Common myeloid progenitor, CD34-positive (primary cell): ENCODE measurements at regions not wholly inside any gene's neighbourhood (a gene's known extent, or its start where the extent isn't known, plus 50 kb on each side); places are given as distances from the start of the nearest gene placed in this dataset.

Experiments
- CTCF ChIA-PET: fragments of 350-600 bp; sonication (Branson Sonifier 250); formaldehyde crosslinking; loops from one replicate; lab custom pipeline; 2021; ENCODE audit warnings: antibody characterized with exemption; lab: Charles Lee
- POLR2A ChIA-PET: fragments of 350-600 bp; sonication (Branson Sonifier 250); formaldehyde crosslinking; loops from one replicate; lab custom pipeline; 2021; ENCODE audit warnings: antibody characterized with exemption; lab: Charles Lee
- DNase-seq, 3 donors: peaks; one replicate each; pipeline versions ENCODE4 v3.0.0 to v3.0.0-alpha.2; 2013
- H3K27ac ChIP-seq, 2 experiments: 1 replicate in 1 of 2; 2 replicates in 1 of 2; pipeline ENCODE4 v1.7.0; 2013; ENCODE audit warnings: inconsistent platforms in 2 of 2, low read length in 2 of 2, mild to moderate bottlenecking in 2 of 2, low read depth in 1 of 2, moderate library complexity in 1 of 2; ENCODE audit not compliant: severe bottlenecking in 2 of 2, insufficient read depth in 1 of 2, poor library complexity in 1 of 2
- H3K27me3 ChIP-seq, 5 experiments: replicated peaks in 2 of 5; 1 replicate in 3 of 5; 2 replicates in 2 of 5; pipeline versions ENCODE4 v1.6.1 to v1.7.0; 2013; ENCODE audit warnings: low read length in 4 of 5, mild to moderate bottlenecking in 2 of 5, moderate library complexity in 2 of 5, inconsistent platforms in 1 of 5; ENCODE audit not compliant: insufficient read depth in 5 of 5, control insufficient read depth in 4 of 5
- H3K36me3 ChIP-seq, 4 experiments: 1 replicate in 2 of 4; 2 replicates in 2 of 4; pipeline versions ENCODE4 v1.6.1 to v1.7.0; 2013; ENCODE audit warnings: low read length in 3 of 4, control low read depth in 1 of 4, mild to moderate bottlenecking in 1 of 4; ENCODE audit not compliant: control insufficient read depth in 4 of 4, insufficient read depth in 4 of 4
- H3K4me1 ChIP-seq, 4 experiments: 1 replicate in 3 of 4; 2 replicates in 1 of 4; pipeline versions ENCODE4 v1.6.1 to v1.7.1; 2013; ENCODE audit warnings: low read length in 3 of 4, mild to moderate bottlenecking in 3 of 4, control low read depth in 1 of 4, inconsistent platforms in 1 of 4, moderate library complexity in 1 of 4; ENCODE audit not compliant: control insufficient read depth in 4 of 4, insufficient read depth in 4 of 4; ENCODE audit errors: control extremely low read depth in 1 of 4
- H3K4me3 ChIP-seq, 7 experiments: 1 replicate in 4 of 7; 2 replicates in 3 of 7; pipeline versions ENCODE4 v1.5.1 to v1.7.0; 2013; ENCODE audit warnings: mild to moderate bottlenecking in 7 of 7, low read length in 6 of 7, moderate library complexity in 6 of 7, inconsistent platforms in 2 of 7, low read depth in 2 of 7, control low read depth in 1 of 7; ENCODE audit not compliant: insufficient read depth in 4 of 7, control insufficient read depth in 1 of 7; ENCODE audit errors: extremely low read depth in 1 of 7
- H3K9me3 ChIP-seq, 5 experiments: 1 replicate in 4 of 5; 2 replicates in 1 of 5; pipeline versions ENCODE4 v1.6.1 to v1.7.1; 2013; ENCODE audit warnings: low read length in 4 of 5, mild to moderate bottlenecking in 2 of 5, inconsistent platforms in 1 of 5, low read depth in 1 of 5, moderate library complexity in 1 of 5; ENCODE audit not compliant: control insufficient read depth in 4 of 5, insufficient read depth in 2 of 5; ENCODE audit errors: control extremely low read depth in 1 of 5
- WGBS: methylation state at CpG from one replicate; pipeline ENCODE4 v1.1.5; 2013; ENCODE audit not compliant: insufficient coverage; 5-methylcytosine and 5-hydroxymethylcytosine counted together

DNA sequence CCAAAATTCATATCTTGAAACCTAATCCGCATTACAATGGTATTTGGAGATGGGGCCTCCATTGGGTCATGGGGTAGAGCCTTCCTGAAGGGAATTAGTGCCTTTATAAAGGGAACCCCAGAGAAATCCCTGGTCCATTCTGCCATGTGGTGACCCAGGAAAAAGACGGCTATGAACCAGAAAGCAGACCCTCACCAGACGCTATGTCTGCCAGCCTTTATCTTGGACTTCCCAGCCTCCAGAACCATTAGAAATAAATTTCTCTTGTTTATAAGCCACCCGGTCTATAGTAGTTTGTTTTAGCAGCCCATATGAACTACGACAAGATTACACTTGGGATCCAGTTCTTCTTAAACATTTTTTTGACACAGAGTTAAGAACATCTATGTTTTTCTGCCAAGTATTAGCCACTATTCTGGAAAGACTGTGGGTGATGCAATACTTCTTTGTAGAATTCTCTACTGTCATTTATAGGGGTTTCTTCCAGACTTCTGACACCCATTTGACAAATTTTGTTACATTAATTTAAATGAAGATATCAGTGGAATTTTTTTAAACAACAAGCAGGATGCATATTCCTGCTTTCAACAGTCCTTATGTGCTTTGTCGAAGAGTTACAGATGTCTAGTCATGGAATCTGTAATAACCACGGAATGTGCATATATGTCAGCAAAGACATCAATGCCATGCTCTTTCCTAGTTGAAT lies 572.4 kb downstream of the NR2F1-AS1 start:
- Histone ChIP-seq H3K27ac (no peak overlapping the region), H3K4me1 (no peaks in the 10 kb centered on the region), H3K27me3 (no peaks in the 10 kb centered on the region), H3K36me3 (no peaks in the 10 kb centered on the region), H3K9me3 (no peaks in the 10 kb centered on the region), H3K4me3 (no peak overlapping the region)
- CTCF ChIA-PET = no interaction called here
- DNase-seq = no peak
- WGBS = 92% methylated on average over 2 of the region's 7 CpGs
- POLR2A ChIA-PET = no interaction called here

DNA sequence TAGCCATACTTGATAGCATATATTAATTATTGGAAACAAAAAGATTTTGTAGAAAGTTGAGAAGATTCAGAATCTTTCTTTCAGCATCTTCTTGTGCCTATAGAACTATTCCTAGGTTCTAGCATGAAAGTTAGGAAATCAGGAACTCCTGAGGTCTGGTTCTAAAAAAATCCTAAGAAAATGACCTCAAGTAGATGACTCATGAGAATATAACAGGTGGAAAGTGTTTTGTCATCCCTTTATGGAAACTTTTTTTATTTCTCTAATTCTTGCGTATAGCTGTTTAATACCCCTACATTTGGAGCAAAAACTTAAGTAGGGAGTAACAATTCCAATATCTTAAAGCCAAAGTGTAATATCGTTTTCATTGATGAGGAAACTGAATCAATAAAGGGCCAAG lies 574.1 kb downstream of the NR2F1-AS1 start:
- Histone ChIP-seq H3K4me3 (no peak overlapping the region), H3K9me3 (no peaks in the 10 kb centered on the region), H3K4me1 (no peaks in the 10 kb centered on the region), H3K27me3 (no peaks in the 10 kb centered on the region), H3K27ac (no peak overlapping the region), H3K36me3 (no peaks in the 10 kb centered on the region)
- DNase-seq = no peak
- WGBS = no CpG with 5 or more reads among the region's 2 CpGs
- ChIA-PET POLR2A (no interaction called here), CTCF (no interaction called here)

DNA sequence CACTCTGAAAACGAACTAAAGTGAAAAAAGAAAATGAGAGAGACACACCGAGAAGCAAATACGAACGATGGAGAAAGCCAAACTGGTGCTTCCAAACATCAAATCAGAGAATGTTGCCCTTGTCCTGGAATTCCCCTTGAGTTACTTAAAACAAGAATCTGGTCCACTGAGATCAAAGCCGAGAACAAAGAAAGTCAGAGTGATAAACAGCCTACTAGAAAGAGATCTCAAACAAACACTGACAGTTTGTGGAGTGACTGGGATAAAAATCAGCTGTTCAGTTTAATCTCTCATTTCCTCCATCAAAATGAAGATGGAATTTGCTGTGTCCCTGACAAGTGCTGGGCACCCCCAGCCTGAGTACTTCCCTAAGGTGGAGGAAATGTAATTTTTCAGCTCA lies 582.6 kb downstream of the NR2F1-AS1 start:
- no peaks in the 10 kb centered on the region for H3K4me1 ChIP-seq
- no peaks in the 10 kb centered on the region for H3K27me3 ChIP-seq
- no peak overlapping the region for H3K27ac ChIP-seq
- no peak for DNase-seq
- no peaks in the 10 kb centered on the region for H3K36me3 ChIP-seq
- no peak overlapping the region for H3K4me3 ChIP-seq
- H3K9me3 ChIP-seq = peaks cover 0 to 8% (median 5%) of the 10 kb centered on the region in 5 experiments
- 87% methylated on average over 5 of the region's 5 CpGs for WGBS
- ChIA-PET CTCF (no interaction called here), POLR2A (no interaction called here)

DNA sequence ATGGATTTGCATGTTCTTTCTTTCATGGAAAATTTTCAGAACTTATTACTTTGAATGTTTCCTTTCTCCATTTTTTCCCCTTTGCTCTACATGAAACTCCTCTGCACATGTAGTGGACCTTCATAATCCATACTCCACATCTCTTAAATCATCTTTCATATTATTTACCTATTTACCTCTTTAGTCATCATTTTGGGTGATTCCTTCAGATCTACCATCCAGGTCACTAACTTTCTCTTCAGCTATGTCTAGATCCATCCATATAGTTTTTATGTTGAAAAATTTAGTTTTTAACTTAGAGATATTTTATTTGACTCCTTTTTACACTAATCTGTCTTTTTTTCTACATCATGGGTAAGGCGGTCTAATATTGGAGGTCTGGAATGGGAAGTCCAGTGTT lies 586.6 kb downstream of the NR2F1-AS1 start:
- Histone ChIP-seq H3K27ac (no peak overlapping the region), H3K27me3 (no peaks in the 10 kb centered on the region), H3K9me3 (peaks cover 0 to 8% (median 2%) of the 10 kb centered on the region in 5 experiments), H3K36me3 (no peaks in the 10 kb centered on the region), H3K4me1 (no peaks in the 10 kb centered on the region), H3K4me3 (no peak overlapping the region)
- CTCF ChIA-PET = interaction anchor here (0.5 kb wide), 1 partner anchor 12 kb away, joined by 3 read pairs; no protein-coding TSS in a partner anchor
- DNase-seq = no peak
- no CpG with 5 or more reads among the region's 1 CpG for WGBS
- POLR2A ChIA-PET = no interaction called here

DNA sequence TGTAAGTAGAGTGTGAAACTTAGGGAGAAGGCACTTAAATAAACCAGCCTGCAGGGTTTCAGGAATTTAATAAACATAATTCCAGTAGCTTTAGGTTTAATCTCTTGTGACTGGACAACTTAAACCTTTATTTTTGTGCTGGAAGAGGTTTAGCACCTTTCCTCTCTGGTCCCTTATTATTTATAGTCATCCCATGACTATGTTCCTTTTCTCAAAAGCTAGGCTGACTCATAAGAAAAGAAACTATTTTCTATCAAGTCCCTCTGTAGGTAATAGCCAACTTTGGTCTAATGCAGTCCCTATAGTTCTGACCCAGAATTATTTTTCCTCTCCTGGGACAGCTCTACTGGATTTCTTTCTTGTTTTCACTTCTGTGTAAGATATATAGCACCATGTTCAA lies 588.9 kb downstream of the NR2F1-AS1 start:
- CTCF ChIA-PET = no interaction called here
- Histone ChIP-seq H3K36me3 (no peaks in the 10 kb centered on the region), H3K4me1 (no peaks in the 10 kb centered on the region), H3K27me3 (no peaks in the 10 kb centered on the region), H3K4me3 (no peak overlapping the region), H3K9me3 (peaks cover 0 to 8% (median 2%) of the 10 kb centered on the region in 5 experiments), H3K27ac (no peak overlapping the region)
- POLR2A ChIA-PET = no interaction called here
- DNase-seq = no peak

DNA sequence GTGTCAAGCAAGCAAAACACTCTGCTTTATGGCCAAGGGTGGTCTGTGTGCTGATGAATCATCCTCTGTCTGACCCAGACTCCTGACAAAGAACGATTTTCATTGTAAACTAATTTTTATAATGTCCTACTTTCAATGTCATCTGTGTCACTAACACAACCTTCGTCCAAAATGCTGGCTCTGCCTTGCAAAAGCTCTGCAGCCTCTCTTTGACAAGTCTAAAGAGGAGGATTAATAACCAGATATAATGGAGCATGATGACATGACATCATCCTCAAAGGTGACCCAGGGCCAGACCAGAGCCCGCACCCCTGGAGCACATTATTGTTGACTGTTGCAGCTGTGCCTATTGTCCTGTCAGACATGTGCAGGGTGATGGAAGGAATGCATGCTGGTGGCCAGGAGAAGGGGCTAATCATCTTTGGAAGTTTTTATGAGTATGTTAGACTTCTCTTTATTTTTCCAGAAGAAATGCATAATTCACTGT lies 589.4 kb downstream of the NR2F1-AS1 start:
- ChIA-PET CTCF (no interaction called here), POLR2A (no interaction called here)
- Histone ChIP-seq H3K27me3 (no peaks in the 10 kb centered on the region), H3K4me3 (no peak overlapping the region), H3K4me1 (no peaks in the 10 kb centered on the region), H3K27ac (no peak overlapping the region), H3K9me3 (peaks cover 0 to 8% (median 2%) of the 10 kb centered on the region in 5 experiments), H3K36me3 (no peaks in the 10 kb centered on the region)
- WGBS = 86% methylated on average over 1 of the region's 3 CpGs
- no peak for DNase-seq

DNA sequence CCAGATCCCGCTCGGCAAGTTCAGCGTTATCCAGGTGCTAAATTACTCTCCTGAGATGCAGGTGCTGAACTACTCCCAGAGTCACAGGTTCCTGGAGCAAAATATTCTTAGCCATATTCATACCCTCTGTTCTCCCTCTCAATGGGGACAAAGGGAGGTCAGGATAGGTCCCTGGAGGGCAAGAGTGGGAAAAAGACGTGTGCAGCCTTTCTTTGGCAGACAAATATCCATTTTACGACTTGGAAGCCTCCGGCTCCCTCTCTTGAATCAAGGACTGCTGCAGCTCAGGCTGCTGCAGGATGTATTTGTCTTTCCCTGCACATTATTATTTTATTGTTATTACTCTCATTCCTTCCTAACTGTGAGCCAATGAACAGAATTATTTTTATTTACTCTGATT lies 590.2 kb downstream of the NR2F1-AS1 start:
- DNase-seq = no peak
- H3K9me3 ChIP-seq = peaks cover 0 to 8% (median 2%) of the 10 kb centered on the region in 5 experiments
- no peak overlapping the region for H3K4me3 ChIP-seq
- H3K27ac ChIP-seq = no peak overlapping the region
- no peaks in the 10 kb centered on the region for H3K27me3 ChIP-seq
- no peaks in the 10 kb centered on the region for H3K36me3 ChIP-seq
- no peaks in the 10 kb centered on the region for H3K4me1 ChIP-seq
- WGBS = 85% methylated on average over 6 of the region's 6 CpGs
- POLR2A ChIA-PET = no interaction called here
- CTCF ChIA-PET = no interaction called here
